ENCODE measurements at regions not wholly inside any gene's neighbourhood (a gene's known extent, or its start where the extent isn't known, plus 50 kb on each side); places are given as distances from the start of the nearest gene placed in this dataset.

- TF ChIP-seq ZHX2 (IDR thresholded peaks at IDR 0.05; ENCODE audit: low read depth) (no peak), ZHX2 (CRISPR knock-in tag; IDR thresholded peaks at IDR 0.05; ENCODE audit: borderline replicate concordance) (no peak), PRMT3 (CRISPR knock-in tag; IDR thresholded peaks at IDR 0.05; ENCODE audit: borderline replicate concordance, low read depth) (no peak), MIXL1 (CRISPR knock-in tag; IDR thresholded peaks at IDR 0.05) (no peak)
These were observed 78.1 kb upstream of the NRXN3 start (continued) for GRCh38 chr14:78092040-78092439.

GRCh38 chr14:78103271-78103670 lies 66.9 kb upstream of the NRXN3 start:
- Histone ChIP-seq H3K36me3 (replicated peaks in 1 of 2; ENCODE audit: control insufficient read depth in 1 of 2, insufficient read depth in 2 of 2, low read length in 2 of 2) (no peaks in the 10 kb centered on the region), H4K20me1 (ENCODE audit: insufficient read depth, low read length) (no peaks in the 10 kb centered on the region), H3K27me3 (ENCODE audit: control insufficient read depth in 1 of 2, insufficient read depth in 2 of 2, low read length in 2 of 2) (0 out of 5 replicates have a peak, but pooled peaks cover 0 to 1% of the 10 kb centered on the region in 2 experiments), H3K79me2 (ENCODE audit: insufficient read depth, low read length) (no peaks in the 10 kb centered on the region), H3K27ac (ENCODE audit: extremely low read length, insufficient read depth, low read length) (no peak overlapping the region), H3K4me1 (ENCODE audit: insufficient read depth, low read length) (no peaks in the 10 kb centered on the region), H3K4me3 (replicated peaks in 1 of 3; ENCODE audit: insufficient read depth in 1 of 3, low read depth in 2 of 3, low read length in 3 of 3) (no peak overlapping the region), H3K9ac (ENCODE audit: insufficient read depth, low read depth, low read length) (no peak overlapping the region), H2AFZ (ENCODE audit: low read length) (no peak overlapping the region), H3K4me2 (ENCODE audit: low read depth, low read length) (no peak overlapping the region), H3K9me3 (ENCODE audit: low read length) (no peaks in the 10 kb centered on the region)
- TF ChIP-seq DDIT3 (CRISPR knock-in tag; IDR thresholded peaks at IDR 0.05) (no peak), TEF (CRISPR knock-in tag; IDR thresholded peaks at IDR 0.05) (no peak), ZBTB2 (CRISPR knock-in tag; IDR thresholded peaks at IDR 0.05; ENCODE audit: low read depth) (no peak), HMG20A (CRISPR knock-in tag; IDR thresholded peaks at IDR 0.05; ENCODE audit: borderline replicate concordance) (no peak), RORA (CRISPR knock-in tag; IDR thresholded peaks at IDR 0.05) (no peak), TP53 (CRISPR knock-in tag; conservative IDR thresholded peaks at IDR 0.05) (no peak), PTBP1 (IDR thresholded peaks at IDR 0.05; ENCODE audit: low read depth, low read length, poor library complexity, severe bottlenecking) (no peak), DR1 (CRISPR knock-in tag; IDR thresholded peaks at IDR 0.05) (no peak), NR2F2 (IDR thresholded peaks at IDR 0.05; ENCODE audit: borderline replicate concordance, low read depth) (no peak)
- ChIA-PET CTCF (ENCODE audit: low intra/inter-chr PET ratio, low total read pairs) (no interaction called here), POLR2A (no interaction called here)
- DNase-seq (ENCODE audit: low spot score) (no peak), FAIRE-seq (no peak), ATAC-seq (no peak)
- in situ Hi-C loops (cut with HindIII; ENCODE audit: extremely low pct_ligation_motif_present, low pct_unique_long_range_greater_than_20kb) (no loop called here), intact Hi-C loops (cut with micrococcal nuclease; ENCODE audit: unreplicated experiment) (no loop called here)
- BruUV-seq (replicated peaks): no TSS peak
- 7% methylated on average over 3 of the region's 3 CpGs for WGBS (ENCODE audit: low lambda C conversion rate)

Data from HepG2 (cell line).